ENCODE measurements at regions not wholly inside any gene's neighbourhood (a gene's known extent, or its start where the extent isn't known, plus 50 kb on each side); places are given as distances from the start of the nearest gene placed in this dataset.

- TF ChIP-seq, protein P1, sequence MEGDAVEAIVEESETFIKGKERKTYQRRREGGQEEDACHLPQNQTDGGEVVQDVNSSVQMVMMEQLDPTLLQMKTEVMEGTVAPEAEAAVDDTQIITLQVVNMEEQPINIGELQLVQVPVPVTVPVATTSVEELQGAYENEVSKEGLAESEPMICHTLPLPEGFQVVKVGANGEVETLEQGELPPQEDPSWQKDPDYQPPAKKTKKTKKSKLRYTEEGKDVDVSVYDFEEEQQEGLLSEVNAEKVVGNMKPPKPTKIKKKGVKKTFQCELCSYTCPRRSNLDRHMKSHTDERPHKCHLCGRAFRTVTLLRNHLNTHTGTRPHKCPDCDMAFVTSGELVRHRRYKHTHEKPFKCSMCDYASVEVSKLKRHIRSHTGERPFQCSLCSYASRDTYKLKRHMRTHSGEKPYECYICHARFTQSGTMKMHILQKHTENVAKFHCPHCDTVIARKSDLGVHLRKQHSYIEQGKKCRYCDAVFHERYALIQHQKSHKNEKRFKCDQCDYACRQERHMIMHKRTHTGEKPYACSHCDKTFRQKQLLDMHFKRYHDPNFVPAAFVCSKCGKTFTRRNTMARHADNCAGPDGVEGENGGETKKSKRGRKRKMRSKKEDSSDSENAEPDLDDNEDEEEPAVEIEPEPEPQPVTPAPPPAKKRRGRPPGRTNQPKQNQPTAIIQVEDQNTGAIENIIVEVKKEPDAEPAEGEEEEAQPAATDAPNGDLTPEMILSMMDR (IDR thresholded peaks at IDR 0.05), result no peak
- TF ChIP-seq POLR2A (IDR thresholded peaks at IDR 0.05) (no peak), POLR2AphosphoS5 (IDR thresholded peaks at IDR 0.05) (no peak)
Measured at GRCh38 chr7:52775876-52776275, 259.6 kb upstream of the POM121L12 start.
